Skeletal muscle tissue (tissue), 3 donors: ENCODE measurements at regions not wholly inside any gene's neighbourhood (a gene's known extent, or its start where the extent isn't known, plus 50 kb on each side); places are given as distances from the start of the nearest gene placed in this dataset.

ENCODE experiments used
- H3K27ac ChIP-seq: one replicate; pipeline ENCODE4 v1.7.0; 2013; ENCODE audit warnings: mild to moderate bottlenecking, low read depth, low read length, inconsistent platforms
- H3K27me3 ChIP-seq, 3 donors: one replicate each; pipeline ENCODE4 v1.7.0; 2013; ENCODE audit warnings: low read length in 3 of 3; ENCODE audit not compliant: control insufficient read depth in 3 of 3, insufficient read depth in 3 of 3
- H3K36me3 ChIP-seq, 3 donors: one replicate each; pipeline ENCODE4 v1.7.0; 2013; ENCODE audit warnings: low read length in 3 of 3; ENCODE audit not compliant: control insufficient read depth in 3 of 3, insufficient read depth in 3 of 3
- H3K4me1 ChIP-seq, 3 donors: one replicate each; pipeline ENCODE4 v1.7.0; 2013; ENCODE audit warnings: low read length in 3 of 3, mild to moderate bottlenecking in 3 of 3; ENCODE audit not compliant: control insufficient read depth in 3 of 3, insufficient read depth in 3 of 3
- H3K4me3 ChIP-seq, 3 donors: one replicate each; pipeline ENCODE4 v1.7.0; 2013; ENCODE audit warnings: low read length in 3 of 3
- H3K9ac ChIP-seq, 3 donors: one replicate each; pipeline ENCODE4 v1.7.0; 2013; ENCODE audit warnings: low read length in 3 of 3, mild to moderate bottlenecking in 3 of 3, moderate library complexity in 2 of 3, low read depth in 1 of 3
- H3K9me3 ChIP-seq, 3 donors: one replicate each; pipeline ENCODE4 v1.7.0; 2013; ENCODE audit warnings: low read length in 3 of 3; ENCODE audit not compliant: control insufficient read depth in 3 of 3
- donor health status: Osteomylitis.

GRCh38 chr21:35424122-35424521, 375.0 kb upstream of the RUNX1 start:
- H3K9ac ChIP-seq, result no peak overlapping the region
- H3K27me3 ChIP-seq, result peaks cover 0 to 7% (median 3%) of the 10 kb centered on the region in 3 donors
- peaks cover 0 to 6% (median 4%) of the 10 kb centered on the region in 3 donors for H3K9me3 ChIP-seq
- peaks cover 0 to 15% (median 5%) of the 10 kb centered on the region in 3 donors for H3K4me1 ChIP-seq
- peak overlapping the region; percentile 41 for H3K27ac ChIP-seq
- H3K4me3 ChIP-seq, result no peak overlapping the region
- H3K36me3 ChIP-seq, result no peaks in the 10 kb centered on the region

GRCh38 chr21:35423709-35424108, 374.6 kb upstream of the RUNX1 start:
- H3K4me1 ChIP-seq, result peaks cover 0 to 12% (median 5%) of the 10 kb centered on the region in 3 donors
- peaks cover 0 to 7% (median 3%) of the 10 kb centered on the region in 3 donors for H3K27me3 ChIP-seq
- H3K9me3 ChIP-seq, result peaks cover 0 to 6% (median 4%) of the 10 kb centered on the region in 3 donors
- H3K36me3 ChIP-seq, result no peaks in the 10 kb centered on the region
- no peak overlapping the region for H3K4me3 ChIP-seq
- no peak overlapping the region for H3K9ac ChIP-seq
- H3K27ac ChIP-seq, result no peak overlapping the region

GRCh38 chr21:35422011-35422410, 372.9 kb upstream of the RUNX1 start:
- Histone ChIP-seq H3K36me3 (no peaks in the 10 kb centered on the region), H3K4me1 (peaks cover 0 to 3% (median 0%) of the 10 kb centered on the region in 3 donors), H3K9ac (no peak overlapping the region), H3K27me3 (peaks cover 0 to 3% (median 0%) of the 10 kb centered on the region in 3 donors), H3K4me3 (no peak overlapping the region), H3K9me3 (peaks cover 0 to 6% (median 4%) of the 10 kb centered on the region in 3 donors), H3K27ac (no peak overlapping the region)

GRCh38 chr21:35421221-35421620, 372.1 kb upstream of the RUNX1 start:
- no peaks in the 10 kb centered on the region for H3K36me3 ChIP-seq
- no peak overlapping the region for H3K27ac ChIP-seq
- peaks cover 0 to 6% (median 4%) of the 10 kb centered on the region in 3 donors for H3K9me3 ChIP-seq
- no peaks in the 10 kb centered on the region for H3K4me1 ChIP-seq
- H3K9ac ChIP-seq, result no peak overlapping the region
- H3K27me3 ChIP-seq, result no peaks in the 10 kb centered on the region
- no peak overlapping the region for H3K4me3 ChIP-seq

DNA sequence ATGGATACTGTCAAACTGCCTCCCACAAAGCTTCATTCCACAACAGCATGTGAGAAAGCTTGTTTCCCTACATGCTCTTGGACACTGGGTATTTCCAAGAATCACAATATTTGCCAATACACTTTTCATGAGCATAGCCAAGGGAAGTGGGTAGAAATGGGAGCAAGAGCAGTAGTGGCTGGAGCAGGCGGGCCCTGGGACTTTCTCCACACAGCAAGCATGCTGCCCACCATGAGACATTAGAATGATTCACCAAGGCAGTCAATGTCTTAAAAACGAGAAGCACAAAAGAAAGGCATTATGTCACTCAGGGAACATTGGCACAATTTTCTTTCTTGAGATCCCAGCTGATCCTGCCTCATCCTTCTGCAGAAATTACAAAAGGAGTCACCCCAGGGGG, 371.6 kb upstream of the RUNX1 start:
- Histone ChIP-seq H3K4me3 (no peak overlapping the region), H3K9ac (no peak overlapping the region), H3K4me1 (no peaks in the 10 kb centered on the region), H3K36me3 (no peaks in the 10 kb centered on the region), H3K9me3 (peaks cover 0 to 6% (median 4%) of the 10 kb centered on the region in 3 donors), H3K27me3 (no peaks in the 10 kb centered on the region), H3K27ac (no peak overlapping the region)

DNA sequence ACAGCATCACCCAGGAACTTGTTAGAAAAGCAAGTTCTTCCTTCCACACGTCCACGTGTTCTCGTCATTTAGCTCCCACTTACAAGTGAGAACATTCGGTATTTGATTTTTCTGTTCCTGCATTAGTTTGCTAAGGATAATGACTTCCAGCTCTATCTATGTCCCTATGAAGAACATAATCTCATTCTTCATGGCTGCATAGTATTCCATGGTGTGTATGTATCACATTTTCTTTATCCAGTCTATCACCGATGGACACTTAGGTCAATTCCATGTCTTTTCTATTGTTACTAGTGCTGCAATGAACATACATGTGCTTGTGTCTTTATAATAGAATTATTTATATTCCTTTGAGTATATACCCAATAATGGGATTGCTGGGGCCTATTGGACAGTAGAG, 368.7 kb upstream of the RUNX1 start:
- Histone ChIP-seq H3K4me1 (no peaks in the 10 kb centered on the region), H3K27me3 (peaks cover 0 to 4% (median 0%) of the 10 kb centered on the region in 3 donors), H3K36me3 (no peaks in the 10 kb centered on the region), H3K4me3 (no peak overlapping the region), H3K9me3 (peaks cover 0 to 6% (median 4%) of the 10 kb centered on the region in 3 donors), H3K9ac (no peak overlapping the region), H3K27ac (no peak overlapping the region)

DNA sequence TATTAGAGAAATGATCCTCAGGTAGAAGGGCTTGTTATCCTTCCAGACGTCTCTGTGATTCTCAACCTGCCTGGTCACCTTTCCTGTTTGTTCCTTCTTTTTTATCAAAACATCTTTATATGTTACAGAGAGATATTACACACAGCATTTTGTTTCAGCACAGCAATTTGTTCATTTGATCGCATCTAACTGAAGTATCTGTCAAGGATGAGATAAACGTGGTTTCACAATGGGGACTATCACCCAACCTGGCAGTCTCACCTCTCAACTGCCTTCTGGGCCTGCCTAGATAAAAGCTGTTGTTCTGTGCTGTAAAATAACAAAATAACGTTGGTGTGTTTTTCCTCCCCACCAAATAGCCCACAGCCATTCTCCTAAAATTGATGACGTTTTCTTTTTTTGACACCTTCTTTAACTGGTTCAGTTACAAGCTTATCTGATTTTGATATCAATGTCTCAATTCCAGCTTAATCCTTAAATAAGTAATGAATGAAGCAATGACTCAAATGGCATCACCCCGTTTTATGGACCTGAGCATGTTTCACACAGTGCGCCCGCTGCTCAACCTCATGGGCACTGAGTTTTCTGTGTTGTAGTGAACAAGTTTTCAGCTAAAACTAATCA, 367.9 kb upstream of the RUNX1 start:
- no peak overlapping the region for H3K9ac ChIP-seq
- no peaks in the 10 kb centered on the region for H3K36me3 ChIP-seq
- peaks cover 0 to 4% (median 0%) of the 10 kb centered on the region in 3 donors for H3K27me3 ChIP-seq
- no peaks in the 10 kb centered on the region for H3K4me1 ChIP-seq
- no peak overlapping the region for H3K4me3 ChIP-seq
- no peak overlapping the region for H3K27ac ChIP-seq
- H3K9me3 ChIP-seq, result no peaks in the 10 kb centered on the region

- no peak overlapping the region for H3K4me3 ChIP-seq
- H3K27me3 ChIP-seq, result peaks cover 0 to 4% (median 0%) of the 10 kb centered on the region in 3 donors
- H3K4me1 ChIP-seq, result no peaks in the 10 kb centered on the region
Measured at GRCh38 chr21:35414507-35415139, 365.5 kb upstream of the RUNX1 start.

DNA sequence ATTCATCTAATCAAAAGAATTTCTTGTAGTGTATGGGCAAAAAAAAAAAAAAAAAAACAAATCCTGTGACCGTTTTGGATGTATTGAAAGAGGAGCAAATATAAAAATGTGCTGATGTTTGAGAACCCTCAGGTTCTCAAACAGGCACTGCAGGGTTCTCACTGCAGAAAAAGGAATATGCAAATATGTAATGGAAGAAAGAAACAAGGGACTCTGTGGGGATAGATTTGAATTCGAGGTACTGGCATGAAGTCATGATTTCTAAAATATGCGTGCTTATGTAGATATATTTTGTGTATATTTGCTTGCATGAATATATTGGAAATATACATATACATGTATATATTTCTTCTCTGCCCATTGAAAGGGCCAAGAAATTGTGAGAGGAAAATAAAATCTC, 365.0 kb upstream of the RUNX1 start:
- Histone ChIP-seq H3K27ac (no peak overlapping the region), H3K9me3 (no peaks in the 10 kb centered on the region), H3K27me3 (peaks cover 0 to 4% (median 0%) of the 10 kb centered on the region in 3 donors), H3K36me3 (no peaks in the 10 kb centered on the region), H3K9ac (no peak overlapping the region), H3K4me1 (no peaks in the 10 kb centered on the region), H3K4me3 (no peak overlapping the region)

More at GRCh38 chr21:35414507-35415139, 365.5 kb upstream of the RUNX1 start:
- Histone ChIP-seq H3K36me3 (no peaks in the 10 kb centered on the region), H3K9me3 (no peaks in the 10 kb centered on the region), H3K9ac (no peak overlapping the region), H3K27ac (no peak overlapping the region)

- peaks cover 0 to 4% (median 0%) of the 10 kb centered on the region in 3 donors for H3K27me3 ChIP-seq
- no peaks in the 10 kb centered on the region for H3K9me3 ChIP-seq
- H3K9ac ChIP-seq, result no peak overlapping the region
- no peaks in the 10 kb centered on the region for H3K36me3 ChIP-seq
- no peaks in the 10 kb centered on the region for H3K4me1 ChIP-seq
- no peak overlapping the region for H3K27ac ChIP-seq
- H3K4me3 ChIP-seq, result no peak overlapping the region
Measured at GRCh38 chr21:35412231-35412630, 363.1 kb upstream of the RUNX1 start.
